Activated CD4-positive, alpha-beta memory T cell treated with anti-CD3 and anti-CD28 coated beads for 36 hours (primary cell): ENCODE measurements at regions not wholly inside any gene's neighbourhood (a gene's known extent, or its start where the extent isn't known, plus 50 kb on each side); places are given as distances from the start of the nearest gene placed in this dataset.
"Not testable (repeated sequence)": the region's sequence is repeated elsewhere in the genome, so short reads cannot be mapped to it uniquely, and the experiment has no call there.

Experiments used
- CTCF ChIA-PET: fragments of 350-600 bp; sonication (Branson Sonifier 250); formaldehyde crosslinking; loops from one replicate; lab custom pipeline; 2021; ENCODE audit warnings: antibody characterized with exemption, inconsistent platforms; lab: Charles Lee
- POLR2A ChIA-PET: fragments of 350-600 bp; sonication (Branson Sonifier 250); formaldehyde crosslinking; loops from one replicate; lab custom pipeline; 2021; ENCODE audit warnings: antibody characterized with exemption; lab: Charles Lee
- DNase-seq: peaks from one replicate; pipeline ENCODE4 v3.0.0-alpha.2; 2020
- H3K27ac Mint-ChIP-seq: one replicate; pipeline ENCODE4 v1.8.0; 2021; ENCODE audit warnings: mixed read lengths
- H3K27me3 Mint-ChIP-seq: one replicate; pipeline ENCODE4 v1.8.0; 2021; ENCODE audit warnings: mixed read lengths
- H3K36me3 Mint-ChIP-seq: one replicate; pipeline ENCODE4 v1.8.0; 2021; ENCODE audit warnings: mixed read lengths
- H3K4me1 Mint-ChIP-seq: one replicate; pipeline ENCODE4 v1.8.0; 2021; ENCODE audit warnings: low read depth, mixed read lengths
- H3K4me3 Mint-ChIP-seq: one replicate; pipeline ENCODE4 v1.8.0; 2021; ENCODE audit warnings: mild to moderate bottlenecking, mixed read lengths
- H3K9me3 Mint-ChIP-seq: one replicate; pipeline ENCODE4 v1.8.0; 2021; ENCODE audit warnings: mixed read lengths
- intact Hi-C: fragments of 100-400 bp; cut with micrococcal nuclease; formaldehyde crosslinking; loops from one replicate; pipeline ENCODE4 v1.15.1; 2023

DNA sequence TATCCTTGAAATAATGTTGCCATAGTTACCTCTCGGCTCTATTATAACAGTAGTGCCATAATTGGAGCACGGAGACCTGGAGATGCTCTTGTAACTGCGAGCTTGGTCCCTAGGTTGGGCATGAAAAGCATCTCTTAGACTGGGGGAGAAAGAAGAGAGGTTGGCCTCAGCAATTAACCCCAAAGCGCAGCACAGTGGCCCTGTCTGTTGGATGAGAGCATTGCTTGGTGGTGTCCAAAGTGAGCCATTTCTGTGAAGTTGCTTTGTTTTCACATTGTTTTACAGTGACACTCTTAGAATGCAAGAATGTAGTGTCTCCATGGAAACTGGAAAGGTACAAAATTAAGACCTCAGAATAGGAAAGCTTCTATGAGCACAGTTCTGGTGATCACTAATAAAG is 660.7 kb upstream of the EEF2KMT start:
- Mint-ChIP-seq H3K27ac (no peak overlapping the region), H3K4me1 (no peaks in the 10 kb centered on the region), H3K9me3 (peaks cover 3% of the 10 kb centered on the region), H3K4me3 (no peak overlapping the region), H3K27me3 (peaks cover 1% of the 10 kb centered on the region), H3K36me3 (no peaks in the 10 kb centered on the region)
- intact Hi-C loops = no loop called here
- POLR2A ChIA-PET = no interaction called here
- CTCF ChIA-PET = no interaction called here
- no peak for DNase-seq

DNA sequence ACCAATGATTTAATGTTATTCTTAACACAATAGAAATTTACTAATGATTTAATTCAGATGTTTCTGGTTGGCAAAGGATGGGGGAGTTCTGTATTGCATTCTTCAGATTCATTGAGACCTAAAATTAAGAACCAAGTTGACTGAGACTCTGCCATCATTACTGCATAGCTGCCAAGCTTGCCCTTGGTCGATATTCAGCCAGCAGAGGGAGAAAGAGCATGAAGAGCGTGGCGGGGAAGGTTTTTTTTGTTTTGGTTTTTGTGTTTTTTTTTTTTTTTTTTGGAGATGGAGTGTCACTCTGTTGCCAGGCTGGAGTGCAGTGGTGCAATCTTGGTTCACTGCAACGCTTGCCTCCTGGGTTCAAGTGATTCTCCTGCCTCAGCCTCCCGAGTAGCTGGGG is 659.4 kb upstream of the EEF2KMT start:
- Mint-ChIP-seq H3K4me1 (no peaks in the 10 kb centered on the region), H3K9me3 (peaks cover 3% of the 10 kb centered on the region), H3K36me3 (no peaks in the 10 kb centered on the region), H3K27ac (no peak overlapping the region), H3K27me3 (peaks cover 1% of the 10 kb centered on the region), H3K4me3 (no peak overlapping the region)
- CTCF ChIA-PET = no interaction called here
- POLR2A ChIA-PET = no interaction called here
- no peak for DNase-seq
- intact Hi-C loops = no loop called here

DNA sequence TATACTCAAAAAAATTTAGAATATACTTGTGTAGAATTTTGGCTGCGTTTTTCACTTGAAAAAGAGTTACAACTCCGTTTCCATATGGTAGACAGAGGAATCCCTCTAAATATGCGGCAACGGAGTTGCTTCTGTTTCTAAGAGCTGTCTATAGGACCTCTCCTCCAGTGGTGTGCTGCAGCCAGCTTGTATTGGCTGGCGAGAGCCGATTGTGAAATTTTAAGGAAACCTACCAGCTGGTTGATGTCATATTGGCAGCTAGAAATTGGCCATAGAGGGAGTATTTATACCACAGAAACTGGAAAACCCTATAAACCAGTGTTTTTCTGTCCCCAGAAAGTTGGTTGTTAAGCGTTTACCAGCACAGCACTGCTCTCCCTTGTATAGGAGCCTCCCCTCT is 655.8 kb upstream of the EEF2KMT start:
- Mint-ChIP-seq H3K4me3 (no peak overlapping the region), H3K9me3 (peaks cover 12% of the 10 kb centered on the region), H3K36me3 (no peaks in the 10 kb centered on the region), H3K27me3 (peaks cover 1% of the 10 kb centered on the region), H3K4me1 (no peaks in the 10 kb centered on the region), H3K27ac (no peak overlapping the region)
- intact Hi-C loops = no loop called here
- ChIA-PET CTCF (no interaction called here), POLR2A (no interaction called here)
- DNase-seq = no peak

DNA sequence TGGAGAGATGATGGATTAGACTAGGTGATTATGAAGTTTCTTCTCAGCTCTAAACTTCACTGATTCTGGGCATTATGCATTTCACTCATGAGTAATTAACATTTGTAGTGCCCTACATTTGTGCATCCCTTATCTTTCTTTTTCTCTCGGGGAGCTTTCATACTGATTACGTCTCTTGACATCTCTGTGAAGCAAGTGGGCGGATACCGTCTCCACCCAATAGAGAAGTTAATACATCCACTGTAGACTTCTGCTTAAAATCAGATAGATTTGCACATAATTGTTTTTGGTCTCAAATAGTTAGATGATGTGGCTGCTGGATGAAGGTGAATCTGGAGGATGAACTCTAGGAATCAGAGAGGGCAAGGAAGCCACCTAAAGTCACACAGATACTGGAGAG is 653.6 kb upstream of the EEF2KMT start:
- peaks cover 1% of the 10 kb centered on the region for H3K27me3 Mint-ChIP-seq
- intact Hi-C loops = no loop called here

DNA sequence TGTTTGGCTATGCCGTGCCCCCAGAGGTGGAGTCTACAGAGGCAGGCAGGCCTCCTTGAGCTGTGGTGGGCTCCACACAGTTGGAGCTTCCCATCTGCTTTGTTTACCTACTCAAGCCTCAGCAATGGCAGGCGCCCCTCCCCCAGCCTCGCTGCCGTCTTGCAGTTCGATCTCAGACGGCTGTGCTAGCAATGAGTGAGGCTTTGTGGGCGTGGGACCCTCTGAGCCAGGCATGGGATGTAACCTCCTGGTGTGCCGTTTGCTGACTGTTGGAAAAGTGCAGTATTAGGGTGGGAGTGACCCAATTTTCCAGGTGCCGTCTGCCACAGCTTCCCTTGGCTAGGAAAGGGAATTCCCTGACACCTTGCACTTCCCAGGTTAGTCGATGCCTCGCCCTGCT is 652.8 kb upstream of the EEF2KMT start:
- H3K27me3 Mint-ChIP-seq, POLR2A ChIA-PET, DNase-seq, H3K4me3 Mint-ChIP-seq, H3K36me3 Mint-ChIP-seq, intact Hi-C loops, H3K4me1 Mint-ChIP-seq, H3K27ac Mint-ChIP-seq, CTCF ChIA-PET: not testable (repeated sequence)
- peaks cover 14% of the 10 kb centered on the region for H3K9me3 Mint-ChIP-seq

More for the DNA sequence above, 653.6 kb upstream of the EEF2KMT start:
- ChIA-PET POLR2A (no interaction called here), CTCF (no interaction called here)
- no peaks in the 10 kb centered on the region for H3K36me3 Mint-ChIP-seq
- DNase-seq = no peak
- no peak overlapping the region for H3K27ac Mint-ChIP-seq
- no peaks in the 10 kb centered on the region for H3K4me1 Mint-ChIP-seq
- no peak overlapping the region for H3K4me3 Mint-ChIP-seq
- peaks cover 12% of the 10 kb centered on the region for H3K9me3 Mint-ChIP-seq

DNA sequence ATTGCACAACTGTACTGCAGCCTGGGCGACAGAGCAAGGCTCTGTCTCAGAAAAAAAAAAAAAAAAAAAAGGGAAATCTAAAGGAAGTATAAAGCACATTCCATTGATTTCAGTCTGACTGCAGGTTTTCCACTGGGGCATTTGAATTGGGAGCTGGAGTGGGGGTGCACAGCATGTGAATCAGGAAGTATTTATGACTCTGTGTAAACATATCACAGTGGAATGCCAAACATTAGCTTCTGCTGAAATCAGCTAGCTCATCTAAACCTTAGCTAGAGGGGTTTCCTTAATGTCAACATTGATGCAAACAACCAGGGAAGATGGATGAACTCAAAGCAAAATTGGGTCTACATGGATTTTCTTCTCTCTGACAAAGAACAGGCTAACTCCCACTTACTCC is 641.0 kb upstream of the EEF2KMT start:
- CTCF ChIA-PET = no interaction called here
- Mint-ChIP-seq H3K4me1 (no peaks in the 10 kb centered on the region), H3K9me3 (peaks cover 7% of the 10 kb centered on the region), H3K27me3 (no peaks in the 10 kb centered on the region), H3K4me3 (no peak overlapping the region), H3K27ac (no peak overlapping the region), H3K36me3 (no peaks in the 10 kb centered on the region)
- intact Hi-C loops = no loop called here
- no peak for DNase-seq
- POLR2A ChIA-PET = no interaction called here

DNA sequence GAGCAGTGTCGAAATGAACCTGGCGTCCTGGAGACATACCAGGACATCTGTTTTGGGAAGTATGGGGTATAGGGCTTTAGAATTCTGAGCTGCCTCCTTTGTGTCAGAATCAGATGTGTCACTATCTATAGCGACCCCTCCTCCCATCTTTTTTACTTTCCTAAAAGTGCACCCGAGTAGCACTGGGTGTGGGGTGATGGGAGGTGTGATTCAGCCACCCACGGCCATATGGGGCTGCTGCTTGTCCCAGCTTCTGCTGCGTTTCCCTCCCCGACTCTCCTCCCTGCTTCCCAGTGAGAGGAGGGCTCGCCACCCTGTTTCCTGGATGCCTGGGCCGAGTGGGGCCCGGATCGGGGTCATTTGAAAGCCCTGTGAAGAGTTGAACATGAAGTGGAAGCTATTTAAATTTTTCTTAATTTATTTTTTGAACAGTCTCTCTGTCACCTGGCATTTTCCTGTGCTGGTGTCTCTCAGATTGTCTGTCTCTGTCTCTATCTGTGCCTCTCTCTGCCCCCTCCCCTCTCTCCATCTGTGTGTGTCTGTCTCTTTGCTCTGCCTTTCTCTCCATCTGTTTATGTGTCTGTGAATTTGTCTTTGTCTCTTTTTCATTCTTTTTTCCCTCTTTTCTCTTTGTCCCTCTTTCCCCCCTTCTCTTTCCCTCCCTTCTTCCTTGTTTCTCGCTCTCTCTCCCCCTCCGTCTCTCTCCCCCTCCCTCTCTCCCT is 638.8 kb upstream of the EEF2KMT start:
- DNase-seq = no peak
- Mint-ChIP-seq H3K4me3 (no peak overlapping the region), H3K36me3 (no peaks in the 10 kb centered on the region), H3K9me3 (peaks cover 7% of the 10 kb centered on the region), H3K27ac (no peak overlapping the region), H3K27me3 (no peaks in the 10 kb centered on the region), H3K4me1 (no peaks in the 10 kb centered on the region)
- intact Hi-C loops = no loop called here
- CTCF ChIA-PET = no interaction called here
- POLR2A ChIA-PET = no interaction called here

DNA sequence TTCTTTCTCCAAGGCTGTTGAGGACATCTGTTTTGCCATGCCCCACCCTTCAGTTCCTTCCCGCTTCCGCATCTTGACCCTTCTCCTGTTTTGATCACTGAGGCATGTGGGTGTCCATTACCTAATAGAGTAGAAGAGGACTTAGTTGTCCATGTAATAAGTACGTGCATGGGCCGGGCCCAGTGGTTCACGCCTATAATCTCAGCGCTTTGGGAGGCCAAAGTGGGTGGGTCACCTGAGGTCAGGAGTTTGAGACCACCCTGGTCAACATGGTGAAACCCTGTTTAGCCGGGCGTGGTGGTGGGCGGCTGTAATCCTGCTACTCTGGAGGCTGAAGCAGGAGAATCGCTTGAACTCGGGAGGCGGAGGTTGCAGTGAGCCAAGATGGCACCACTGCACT is 637.8 kb upstream of the EEF2KMT start:
- ChIA-PET CTCF (no interaction called here), POLR2A (no interaction called here)
- Mint-ChIP-seq H3K36me3 (no peaks in the 10 kb centered on the region), H3K27me3 (no peaks in the 10 kb centered on the region), H3K4me1 (no peaks in the 10 kb centered on the region), H3K27ac (no peak overlapping the region), H3K9me3 (no peaks in the 10 kb centered on the region), H3K4me3 (no peak overlapping the region)
- intact Hi-C loops = no loop called here
- DNase-seq = no peak

DNA sequence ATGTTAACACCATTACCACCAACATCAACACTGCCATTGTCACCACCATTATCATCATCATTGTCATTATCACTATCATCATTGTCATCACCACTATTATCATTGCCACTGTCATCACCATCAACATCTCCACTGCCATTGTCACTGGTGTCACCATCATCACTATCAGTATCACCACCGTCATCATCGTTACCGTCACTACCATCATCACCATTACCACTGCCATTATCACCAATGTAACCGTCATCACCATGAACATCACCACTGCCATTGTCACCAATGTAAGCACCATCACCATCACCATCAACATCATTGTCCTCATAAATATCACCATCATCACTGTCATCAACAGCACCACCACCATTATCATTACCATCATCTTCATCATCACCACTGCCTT is 633.2 kb upstream of the EEF2KMT start:
- POLR2A ChIA-PET = no interaction called here
- no peaks in the 10 kb centered on the region for H3K9me3 Mint-ChIP-seq
- no peak for DNase-seq
- H3K27me3 Mint-ChIP-seq = no peaks in the 10 kb centered on the region
- H3K27ac Mint-ChIP-seq = no peak overlapping the region
- no peaks in the 10 kb centered on the region for H3K36me3 Mint-ChIP-seq
- intact Hi-C loops = no loop called here
- H3K4me1 Mint-ChIP-seq = no peaks in the 10 kb centered on the region
- CTCF ChIA-PET = no interaction called here
- no peak overlapping the region for H3K4me3 Mint-ChIP-seq

DNA sequence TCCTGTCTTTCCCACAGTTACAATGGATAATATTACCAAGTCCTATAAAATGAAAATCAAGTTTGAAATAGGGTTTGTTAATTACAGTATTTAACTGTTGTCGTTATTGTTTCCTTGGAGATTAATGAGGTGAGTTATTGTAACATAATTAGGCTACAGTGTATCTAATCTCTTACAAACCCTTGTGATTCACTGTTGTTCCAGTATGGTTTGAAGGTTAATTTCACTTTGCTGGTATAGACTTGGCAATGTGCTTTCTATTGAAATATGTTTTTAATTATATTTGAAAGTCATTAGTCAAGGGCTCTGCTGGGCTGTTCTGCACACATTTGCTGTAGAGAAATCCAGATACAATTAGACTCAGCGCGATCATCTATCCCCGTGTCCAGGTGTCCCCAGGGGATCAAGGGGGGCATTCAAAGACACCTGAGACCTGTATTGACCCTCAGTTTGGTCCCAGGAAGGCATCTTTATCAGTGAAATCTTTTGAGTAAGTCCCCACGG is 624.6 kb upstream of the EEF2KMT start:
- no peaks in the 10 kb centered on the region for H3K36me3 Mint-ChIP-seq
- H3K9me3 Mint-ChIP-seq = peaks cover 2% of the 10 kb centered on the region
- H3K4me3 Mint-ChIP-seq = no peak overlapping the region
- no peaks in the 10 kb centered on the region for H3K27me3 Mint-ChIP-seq
- H3K4me1 Mint-ChIP-seq = no peaks in the 10 kb centered on the region
- no peak overlapping the region for H3K27ac Mint-ChIP-seq
- no peak for DNase-seq
- POLR2A ChIA-PET = no interaction called here
- intact Hi-C loops = no loop called here
- CTCF ChIA-PET = no interaction called here

DNA sequence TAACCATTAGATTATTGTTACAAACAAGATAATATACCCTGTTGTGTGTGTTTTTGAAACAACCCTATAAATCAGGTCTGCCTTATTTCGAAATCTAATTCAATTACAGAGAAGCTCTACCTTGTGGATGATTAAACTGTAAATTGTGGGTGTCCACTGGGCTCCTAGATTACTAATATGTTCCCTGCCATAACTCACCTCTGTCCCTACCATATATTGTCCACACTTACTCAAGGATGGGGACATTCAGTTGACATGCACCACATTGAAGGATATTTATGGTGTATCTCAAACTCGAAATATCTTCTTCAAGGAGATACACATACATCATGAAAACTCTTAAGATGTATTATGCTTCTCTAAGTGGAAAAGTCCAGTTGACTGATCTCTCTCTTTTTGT is 617.6 kb upstream of the EEF2KMT start:
- Mint-ChIP-seq H3K4me1 (no peaks in the 10 kb centered on the region), H3K36me3 (no peaks in the 10 kb centered on the region), H3K27ac (no peak overlapping the region), H3K9me3 (peaks cover 10% of the 10 kb centered on the region), H3K4me3 (no peak overlapping the region), H3K27me3 (no peaks in the 10 kb centered on the region)
- intact Hi-C loops = no loop called here
- no peak for DNase-seq
- CTCF ChIA-PET = no interaction called here
- POLR2A ChIA-PET = no interaction called here

DNA sequence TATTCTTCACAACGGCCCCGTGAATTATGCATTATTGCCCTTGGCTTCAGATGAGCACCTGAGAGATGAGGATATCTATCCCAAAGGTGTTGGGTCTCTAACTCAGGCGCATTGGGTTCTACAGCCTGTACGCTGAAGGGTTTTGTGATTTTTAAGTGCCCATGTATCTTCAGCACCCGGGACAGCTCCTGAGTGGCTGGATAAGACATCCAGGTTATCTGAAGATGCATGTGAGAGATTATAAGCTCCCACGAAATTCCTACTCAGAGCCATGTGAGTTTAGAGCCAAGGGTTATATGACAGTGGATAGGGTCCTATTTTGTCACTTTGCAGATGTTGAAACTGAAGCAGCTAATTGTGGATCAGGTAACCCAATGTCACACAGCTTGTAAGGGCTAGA is 612.3 kb upstream of the EEF2KMT start:
- H3K27ac Mint-ChIP-seq = no peak overlapping the region
- no peak for DNase-seq
- H3K9me3 Mint-ChIP-seq = peaks cover 12% of the 10 kb centered on the region
- intact Hi-C loops = no loop called here
- POLR2A ChIA-PET = no interaction called here
- H3K27me3 Mint-ChIP-seq = no peaks in the 10 kb centered on the region
- H3K4me1 Mint-ChIP-seq = no peaks in the 10 kb centered on the region
- no peaks in the 10 kb centered on the region for H3K36me3 Mint-ChIP-seq
- H3K4me3 Mint-ChIP-seq = no peak overlapping the region
- CTCF ChIA-PET = interaction anchor here (0.6 kb wide), 1 partner anchor 414 kb away, joined by 3 read pairs; no protein-coding TSS in a partner anchor

DNA sequence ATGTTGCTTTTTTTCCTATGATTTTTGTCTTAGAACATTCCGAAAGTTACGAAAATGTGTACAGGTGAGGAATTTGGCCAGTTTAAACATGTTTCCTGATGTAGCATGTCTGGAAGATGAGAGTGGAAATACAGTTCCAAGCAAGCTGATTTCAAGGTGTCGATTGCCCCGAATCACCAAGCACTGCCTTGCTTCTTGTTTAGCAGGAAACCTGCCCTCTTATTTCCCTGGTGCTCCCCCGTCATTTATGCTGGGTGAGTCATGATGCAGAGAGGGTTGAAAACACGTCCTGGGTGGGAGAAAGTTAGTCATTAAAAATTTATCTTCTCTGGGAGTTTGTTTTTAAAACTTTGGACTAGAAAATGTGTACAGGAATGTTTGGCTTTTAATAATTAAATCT is 608.6 kb upstream of the EEF2KMT start:
- POLR2A ChIA-PET = no interaction called here
- CTCF ChIA-PET = no interaction called here
- Mint-ChIP-seq H3K9me3 (peaks cover 33% of the 10 kb centered on the region), H3K36me3 (peaks cover 3% of the 10 kb centered on the region), H3K27ac (no peak overlapping the region), H3K4me1 (no peaks in the 10 kb centered on the region), H3K27me3 (no peaks in the 10 kb centered on the region), H3K4me3 (no peak overlapping the region)
- no peak for DNase-seq
- intact Hi-C loops = no loop called here
